WTC11 (cell line): ENCODE measurements at regions not wholly inside any gene's neighbourhood (a gene's known extent, or its start where the extent isn't known, plus 50 kb on each side); places are given as distances from the start of the nearest gene placed in this dataset.

Source experiments
- ATAC-seq: fragments of 200-7000 bp; cut with Tn5 transposase; 2 replicates; pipeline ENCODE4 v1.10.0; 2021; ENCODE audit warnings: mild to moderate bottlenecking, moderate library complexity
- CTCF ChIA-PET: fragments of 300-600 bp; sonication (Branson Sonifier 250); formaldehyde crosslinking; loops from one replicate; lab custom pipeline; 2021; ENCODE audit warnings: antibody characterized with exemption; lab: Charles Lee
- POLR2A ChIA-PET: fragments of 350-600 bp; sonication (Branson Sonifier 250); formaldehyde crosslinking; loops from one replicate; lab custom pipeline; 2021; ENCODE audit warnings: antibody characterized with exemption; lab: Charles Lee
- DNase-seq: peaks from one replicate; pipeline ENCODE4 v3.0.0; 2021; ENCODE audit warnings: low spot score
- H3K27ac Mint-ChIP-seq: 2 replicates; pipeline ENCODE4 v1.8.0; 2021; ENCODE audit warnings: mixed read lengths
- H3K27me3 Mint-ChIP-seq: 2 replicates; pipeline ENCODE4 v1.8.0; 2021; ENCODE audit warnings: low read depth, mild to moderate bottlenecking, moderate library complexity, mixed read lengths
- H3K36me3 Mint-ChIP-seq: 2 replicates; pipeline ENCODE4 v1.8.0; 2021; ENCODE audit warnings: mixed read lengths
- H3K4me1 Mint-ChIP-seq: 2 replicates; pipeline ENCODE4 v1.8.0; 2022; ENCODE audit warnings: mixed read lengths
- H3K4me3 Mint-ChIP-seq: 2 replicates; pipeline ENCODE4 v1.8.0; 2021; ENCODE audit warnings: mild to moderate bottlenecking, moderate library complexity, mixed read lengths
- H3K9me3 Mint-ChIP-seq: 2 replicates; pipeline ENCODE4 v1.8.0; 2021; ENCODE audit warnings: mixed read lengths
- ARID4B ChIP-seq: sonication (generic); formaldehyde crosslinking; IDR thresholded peaks from 2 replicates; pipeline ENCODE4 v1.8.0; 2023; ENCODE audit warnings: missing genetic modification reagents, mild to moderate bottlenecking, borderline replicate concordance
- ATF6 ChIP-seq: sonication (generic); formaldehyde crosslinking; IDR thresholded peaks from 2 replicates; pipeline ENCODE4 v1.8.1; 2023; ENCODE audit warnings: mild to moderate bottlenecking, missing genetic modification reagents
- ESRRA ChIP-seq: sonication (generic); formaldehyde crosslinking; IDR thresholded peaks from 2 replicates; pipeline ENCODE4 v1.8.1; 2022; ENCODE audit warnings: mild to moderate bottlenecking, missing genetic modification reagents, borderline replicate concordance
- FOXJ3 ChIP-seq: sonication (generic); formaldehyde crosslinking; IDR thresholded peaks from 2 replicates; pipeline ENCODE4 v1.9.0; 2021; ENCODE audit warnings: missing genetic modification reagents, mild to moderate bottlenecking, borderline replicate concordance
- NFE2L1 ChIP-seq: sonication (generic); formaldehyde crosslinking; IDR thresholded peaks from 2 replicates; pipeline ENCODE4 v1.8.1; 2023; ENCODE audit warnings: missing genetic modification reagents
- PRRX2 ChIP-seq: fragments of 250-450 bp; sonication (Bioruptor Pico); IDR thresholded peaks from 2 replicates; pipeline ENCODE4 v1.8.0; 2021; ENCODE audit warnings: mild to moderate bottlenecking
- RORB ChIP-seq: fragments of 250-450 bp; sonication (Bioruptor Pico); IDR thresholded peaks from 2 replicates; pipeline ENCODE4 v1.9.0; 2021; ENCODE audit warnings: mild to moderate bottlenecking
- SMAD4 ChIP-seq: sonication (generic); formaldehyde crosslinking; IDR thresholded peaks from 2 replicates; pipeline ENCODE4 v1.8.0; 2022; ENCODE audit warnings: mild to moderate bottlenecking, missing genetic modification reagents
- SOX15 ChIP-seq: fragments of 250-450 bp; sonication (Bioruptor Pico); IDR thresholded peaks from 2 replicates; pipeline ENCODE4 v1.9.0; 2021; ENCODE audit warnings: mild to moderate bottlenecking
- SP1 ChIP-seq: sonication (generic); formaldehyde crosslinking; conservative IDR thresholded peaks from 2 replicates; pipeline ENCODE4 v1.8.1; 2022; ENCODE audit warnings: missing genetic modification reagents
- TP53 ChIP-seq: sonication (generic); formaldehyde crosslinking; IDR thresholded peaks from 2 replicates; pipeline ENCODE4 v1.8.1; 2023; ENCODE audit warnings: mild to moderate bottlenecking, missing genetic modification reagents
- USF1 ChIP-seq: sonication (generic); formaldehyde crosslinking; IDR thresholded peaks from 2 replicates; pipeline ENCODE4 v1.8.0; 2022; ENCODE audit warnings: mild to moderate bottlenecking, missing genetic modification reagents
- ZNF317 ChIP-seq: sonication (generic); formaldehyde crosslinking; IDR thresholded peaks from 2 replicates; pipeline ENCODE4 v1.8.1; 2023; ENCODE audit warnings: low read depth, mild to moderate bottlenecking, moderate library complexity, missing genetic modification reagents, borderline replicate concordance
- ZNF671 ChIP-seq: fragments of 250-450 bp; sonication (Bioruptor Pico); IDR thresholded peaks from 2 replicates; pipeline ENCODE4 v1.8.0; 2021; ENCODE audit warnings: mild to moderate bottlenecking
- ZSCAN18 ChIP-seq: fragments of 250-450 bp; sonication (Bioruptor Pico); IDR thresholded peaks from 2 replicates; pipeline ENCODE4 v2.1.2; 2022; ENCODE audit warnings: mild to moderate bottlenecking, moderate library complexity
- TF ChIP-seq, protein P1 (sequence below): sonication (generic); formaldehyde crosslinking; IDR thresholded peaks from 2 replicates; pipeline ENCODE4 v1.8.0; 2022; ENCODE audit warnings: mild to moderate bottlenecking, missing genetic modification reagents
- TF ChIP-seq, protein P2 (sequence below): fragments of 250-450 bp; sonication (Bioruptor Pico); IDR thresholded peaks from 2 replicates; pipeline ENCODE4 v1.9.0; 2021; ENCODE audit warnings: mild to moderate bottlenecking, borderline replicate concordance
- TF ChIP-seq, protein P3 (sequence below): sonication (generic); formaldehyde crosslinking; IDR thresholded peaks from 2 replicates; pipeline ENCODE4 v1.8.0; 2023; ENCODE audit warnings: missing genetic modification reagents
- TF ChIP-seq, protein P4 (sequence below): sonication (generic); formaldehyde crosslinking; IDR thresholded peaks from 2 replicates; pipeline ENCODE4 v1.8.1; 2022; ENCODE audit warnings: missing genetic modification reagents, borderline replicate concordance

- Mint-ChIP-seq H3K4me1 (peaks cover 20% of the 10 kb centered on the region), H3K27ac (no peak overlapping the region), H3K9me3 (peaks cover 21% of the 10 kb centered on the region), H3K36me3 (peaks cover 25% of the 10 kb centered on the region), H3K27me3 (no peaks in the 10 kb centered on the region), H3K4me3 (no peak overlapping the region)
- DNase-seq: no peak
- TF ChIP-seq ZSCAN18 (CRISPR knock-in tag) (no peak), FOXJ3 (CRISPR knock-in tag) (no peak), NFE2L1 (CRISPR knock-in tag) (no peak), TP53 (CRISPR knock-in tag) (no peak), ESRRA (CRISPR knock-in tag) (no peak), SMAD4 (CRISPR knock-in tag) (no peak), ZNF317 (no peak), RORB (CRISPR knock-in tag) (no peak), ATF6 (no peak), ZNF671 (CRISPR knock-in tag) (no peak), ARID4B (no peak), USF1 (no peak), PRRX2 (CRISPR knock-in tag) (no peak), SOX15 (no peak), SP1 (CRISPR knock-in tag) (no peak)
- TF ChIP-seq, protein P1, sequence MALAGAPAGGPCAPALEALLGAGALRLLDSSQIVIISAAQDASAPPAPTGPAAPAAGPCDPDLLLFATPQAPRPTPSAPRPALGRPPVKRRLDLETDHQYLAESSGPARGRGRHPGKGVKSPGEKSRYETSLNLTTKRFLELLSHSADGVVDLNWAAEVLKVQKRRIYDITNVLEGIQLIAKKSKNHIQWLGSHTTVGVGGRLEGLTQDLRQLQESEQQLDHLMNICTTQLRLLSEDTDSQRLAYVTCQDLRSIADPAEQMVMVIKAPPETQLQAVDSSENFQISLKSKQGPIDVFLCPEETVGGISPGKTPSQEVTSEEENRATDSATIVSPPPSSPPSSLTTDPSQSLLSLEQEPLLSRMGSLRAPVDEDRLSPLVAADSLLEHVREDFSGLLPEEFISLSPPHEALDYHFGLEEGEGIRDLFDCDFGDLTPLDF (CRISPR knock-in tag): no peak
- TF ChIP-seq, protein P2, sequence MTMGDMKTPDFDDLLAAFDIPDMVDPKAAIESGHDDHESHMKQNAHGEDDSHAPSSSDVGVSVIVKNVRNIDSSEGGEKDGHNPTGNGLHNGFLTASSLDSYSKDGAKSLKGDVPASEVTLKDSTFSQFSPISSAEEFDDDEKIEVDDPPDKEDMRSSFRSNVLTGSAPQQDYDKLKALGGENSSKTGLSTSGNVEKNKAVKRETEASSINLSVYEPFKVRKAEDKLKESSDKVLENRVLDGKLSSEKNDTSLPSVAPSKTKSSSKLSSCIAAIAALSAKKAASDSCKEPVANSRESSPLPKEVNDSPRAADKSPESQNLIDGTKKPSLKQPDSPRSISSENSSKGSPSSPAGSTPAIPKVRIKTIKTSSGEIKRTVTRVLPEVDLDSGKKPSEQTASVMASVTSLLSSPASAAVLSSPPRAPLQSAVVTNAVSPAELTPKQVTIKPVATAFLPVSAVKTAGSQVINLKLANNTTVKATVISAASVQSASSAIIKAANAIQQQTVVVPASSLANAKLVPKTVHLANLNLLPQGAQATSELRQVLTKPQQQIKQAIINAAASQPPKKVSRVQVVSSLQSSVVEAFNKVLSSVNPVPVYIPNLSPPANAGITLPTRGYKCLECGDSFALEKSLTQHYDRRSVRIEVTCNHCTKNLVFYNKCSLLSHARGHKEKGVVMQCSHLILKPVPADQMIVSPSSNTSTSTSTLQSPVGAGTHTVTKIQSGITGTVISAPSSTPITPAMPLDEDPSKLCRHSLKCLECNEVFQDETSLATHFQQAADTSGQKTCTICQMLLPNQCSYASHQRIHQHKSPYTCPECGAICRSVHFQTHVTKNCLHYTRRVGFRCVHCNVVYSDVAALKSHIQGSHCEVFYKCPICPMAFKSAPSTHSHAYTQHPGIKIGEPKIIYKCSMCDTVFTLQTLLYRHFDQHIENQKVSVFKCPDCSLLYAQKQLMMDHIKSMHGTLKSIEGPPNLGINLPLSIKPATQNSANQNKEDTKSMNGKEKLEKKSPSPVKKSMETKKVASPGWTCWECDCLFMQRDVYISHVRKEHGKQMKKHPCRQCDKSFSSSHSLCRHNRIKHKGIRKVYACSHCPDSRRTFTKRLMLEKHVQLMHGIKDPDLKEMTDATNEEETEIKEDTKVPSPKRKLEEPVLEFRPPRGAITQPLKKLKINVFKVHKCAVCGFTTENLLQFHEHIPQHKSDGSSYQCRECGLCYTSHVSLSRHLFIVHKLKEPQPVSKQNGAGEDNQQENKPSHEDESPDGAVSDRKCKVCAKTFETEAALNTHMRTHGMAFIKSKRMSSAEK (CRISPR knock-in tag): no peak
- TF ChIP-seq, protein P3, sequence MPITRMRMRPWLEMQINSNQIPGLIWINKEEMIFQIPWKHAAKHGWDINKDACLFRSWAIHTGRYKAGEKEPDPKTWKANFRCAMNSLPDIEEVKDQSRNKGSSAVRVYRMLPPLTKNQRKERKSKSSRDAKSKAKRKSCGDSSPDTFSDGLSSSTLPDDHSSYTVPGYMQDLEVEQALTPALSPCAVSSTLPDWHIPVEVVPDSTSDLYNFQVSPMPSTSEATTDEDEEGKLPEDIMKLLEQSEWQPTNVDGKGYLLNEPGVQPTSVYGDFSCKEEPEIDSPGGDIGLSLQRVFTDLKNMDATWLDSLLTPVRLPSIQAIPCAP: no peak
- TF ChIP-seq, protein P4, sequence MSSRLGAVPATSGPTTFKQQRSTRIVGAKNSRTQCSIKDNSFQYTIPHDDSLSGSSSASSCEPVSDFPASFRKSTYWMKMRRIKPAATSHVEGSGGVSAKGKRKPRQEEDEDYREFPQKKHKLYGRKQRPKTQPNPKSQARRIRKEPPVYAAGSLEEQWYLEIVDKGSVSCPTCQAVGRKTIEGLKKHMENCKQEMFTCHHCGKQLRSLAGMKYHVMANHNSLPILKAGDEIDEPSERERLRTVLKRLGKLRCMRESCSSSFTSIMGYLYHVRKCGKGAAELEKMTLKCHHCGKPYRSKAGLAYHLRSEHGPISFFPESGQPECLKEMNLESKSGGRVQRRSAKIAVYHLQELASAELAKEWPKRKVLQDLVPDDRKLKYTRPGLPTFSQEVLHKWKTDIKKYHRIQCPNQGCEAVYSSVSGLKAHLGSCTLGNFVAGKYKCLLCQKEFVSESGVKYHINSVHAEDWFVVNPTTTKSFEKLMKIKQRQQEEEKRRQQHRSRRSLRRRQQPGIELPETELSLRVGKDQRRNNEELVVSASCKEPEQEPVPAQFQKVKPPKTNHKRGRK: no peak
- POLR2A ChIA-PET: no interaction called here
- ATAC-seq: no peak
- CTCF ChIA-PET: no interaction called here
Observed at GRCh38 chrX:87003031-87003430, 514.6 kb upstream of the KLHL4 start.
